Ramos (cell line): ENCODE measurements at regions not wholly inside any gene's neighbourhood (a gene's known extent, or its start where the extent isn't known, plus 50 kb on each side); places are given as distances from the start of the nearest gene placed in this dataset.

Experiments used
- in situ Hi-C: fragments of 300-500 bp; cut with MboI; formaldehyde crosslinking; loops from one replicate; pipeline ENCODE4 v1.14.3; 2022; ENCODE audit warnings: low sequenced_read_pairs; ENCODE audit not compliant: unreplicated experiment

- in situ Hi-C loops = no loop called here
Observed at GRCh38 chr15:38671675-38672254, 107.2 kb upstream of the RASGRP1 start.

GRCh38 chr15:38672273-38672672 lies 107.7 kb upstream of the RASGRP1 start:
- in situ Hi-C loops = no loop called here

- in situ Hi-C loops = no loop called here
Observed at GRCh38 chr15:38672814-38673670, 108.4 kb upstream of the RASGRP1 start.

GRCh38 chr15:38674448-38674847 lies 109.8 kb upstream of the RASGRP1 start:
- in situ Hi-C loops = no loop called here

- in situ Hi-C loops = no loop called here
Observed at GRCh38 chr15:38678281-38678680, 113.7 kb upstream of the RASGRP1 start.

DNA sequence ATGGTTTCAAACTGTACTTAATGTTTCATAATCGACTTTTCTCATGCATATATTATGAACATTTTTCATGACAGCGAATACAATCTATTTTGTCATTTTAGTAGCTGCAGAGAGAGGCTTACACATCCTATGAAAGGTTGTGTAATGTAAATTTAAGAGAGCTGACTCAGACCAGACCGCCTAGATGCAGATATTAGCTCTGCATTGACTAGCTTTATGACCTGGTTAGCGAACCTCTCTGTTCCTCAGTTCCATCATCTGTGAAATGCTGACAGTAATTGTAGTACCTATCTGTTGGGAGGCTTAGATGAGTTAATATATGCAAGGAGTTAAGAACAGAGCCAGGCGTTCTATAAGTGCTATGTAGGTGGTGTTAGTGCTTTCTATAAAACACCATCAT lies 116.2 kb upstream of the RASGRP1 start:
- in situ Hi-C loops = no loop called here

- in situ Hi-C loops = no loop called here
Observed at GRCh38 chr15:38682363-38682762, 117.7 kb upstream of the RASGRP1 start.

DNA sequence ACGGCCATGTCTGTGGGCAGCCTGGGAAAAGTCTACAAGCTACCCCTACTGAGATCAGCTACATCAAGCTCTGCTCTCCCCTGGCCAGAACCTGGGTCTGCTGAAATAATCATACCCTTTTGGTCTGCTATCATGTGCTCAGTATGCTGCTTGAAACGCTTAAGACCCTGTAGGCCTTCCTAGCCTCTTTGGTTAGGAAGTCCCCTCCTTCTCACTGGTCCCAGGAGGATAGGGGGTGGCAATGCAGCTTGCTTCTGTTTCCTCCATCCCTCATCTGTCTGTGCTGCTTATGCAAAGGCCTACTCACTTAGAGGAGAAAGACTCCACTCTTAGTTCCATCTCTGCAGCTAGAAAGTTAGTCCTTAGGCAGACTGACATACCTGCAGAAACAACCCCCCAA lies 118.2 kb upstream of the RASGRP1 start:
- in situ Hi-C loops = no loop called here

DNA sequence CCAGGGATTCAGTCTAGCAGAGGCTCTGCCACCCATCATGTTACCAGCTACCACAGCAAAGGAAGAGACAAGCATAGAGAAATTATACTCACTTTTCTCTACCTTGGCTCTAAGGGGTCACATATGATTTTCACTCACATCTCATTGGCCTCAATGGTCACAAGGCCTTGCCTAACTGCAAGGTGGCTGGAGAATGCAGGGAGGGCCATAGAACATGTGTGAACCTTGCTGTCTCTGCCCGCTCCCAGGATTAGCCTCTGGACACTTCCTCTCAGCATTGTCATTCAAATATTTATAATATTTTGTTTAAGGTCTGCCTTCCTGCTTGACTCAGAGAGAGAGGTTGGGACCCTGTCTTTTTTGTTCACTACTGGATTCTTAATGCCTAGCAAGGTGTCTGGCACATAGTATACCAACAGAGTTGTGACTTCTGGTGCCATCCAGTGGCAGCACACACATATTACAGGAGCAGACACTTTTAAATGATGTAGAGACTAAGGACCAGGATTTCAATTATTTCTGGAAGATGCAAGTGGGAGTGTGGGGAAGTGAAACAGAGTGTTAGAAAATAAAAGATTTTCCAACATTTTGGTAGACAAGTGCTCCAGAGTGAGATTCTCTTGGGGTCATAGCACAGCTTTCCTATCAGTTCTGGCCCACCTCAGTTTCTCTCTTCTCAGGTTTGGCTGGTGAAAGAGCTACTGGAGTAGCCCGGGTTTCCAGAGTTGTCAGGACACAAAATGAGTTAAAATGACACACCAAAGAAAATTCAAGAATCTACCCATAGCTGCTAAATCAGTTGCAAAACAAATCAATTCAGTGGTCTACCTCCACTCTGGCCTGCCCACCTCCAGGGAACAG lies 119.0 kb upstream of the RASGRP1 start:
- in situ Hi-C loops = no loop called here

DNA sequence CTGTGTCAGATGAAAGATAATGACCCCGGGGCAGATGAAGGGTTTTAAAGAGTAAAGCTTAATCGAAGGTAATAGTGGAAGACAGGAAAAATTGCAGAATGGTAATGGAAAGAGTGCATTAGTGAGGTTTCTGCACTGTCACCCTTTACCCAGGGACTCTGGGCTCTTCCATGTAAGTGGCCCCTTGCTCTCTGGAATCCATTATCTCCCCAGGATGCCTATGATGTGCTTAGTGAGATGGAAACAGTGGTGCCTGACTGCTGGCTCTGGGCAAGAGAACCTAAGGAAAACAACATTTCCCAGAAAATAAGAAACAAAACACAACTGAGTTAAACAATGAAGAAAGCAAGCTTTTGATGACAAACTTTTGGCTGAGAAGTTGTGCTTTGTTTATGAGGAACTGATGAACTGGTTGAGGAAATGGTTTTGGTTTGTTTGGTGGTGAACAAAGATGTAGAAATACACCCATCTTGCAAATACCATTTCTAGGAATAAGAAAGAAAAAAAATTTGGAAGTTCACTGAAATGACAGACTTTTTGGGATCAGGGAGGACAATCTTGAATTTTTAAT lies 119.9 kb upstream of the RASGRP1 start:
- in situ Hi-C loops = loop anchor here (5.0 kb wide), 2 partner anchors 117 to 242 kb away; no protein-coding TSS in a partner anchor

DNA sequence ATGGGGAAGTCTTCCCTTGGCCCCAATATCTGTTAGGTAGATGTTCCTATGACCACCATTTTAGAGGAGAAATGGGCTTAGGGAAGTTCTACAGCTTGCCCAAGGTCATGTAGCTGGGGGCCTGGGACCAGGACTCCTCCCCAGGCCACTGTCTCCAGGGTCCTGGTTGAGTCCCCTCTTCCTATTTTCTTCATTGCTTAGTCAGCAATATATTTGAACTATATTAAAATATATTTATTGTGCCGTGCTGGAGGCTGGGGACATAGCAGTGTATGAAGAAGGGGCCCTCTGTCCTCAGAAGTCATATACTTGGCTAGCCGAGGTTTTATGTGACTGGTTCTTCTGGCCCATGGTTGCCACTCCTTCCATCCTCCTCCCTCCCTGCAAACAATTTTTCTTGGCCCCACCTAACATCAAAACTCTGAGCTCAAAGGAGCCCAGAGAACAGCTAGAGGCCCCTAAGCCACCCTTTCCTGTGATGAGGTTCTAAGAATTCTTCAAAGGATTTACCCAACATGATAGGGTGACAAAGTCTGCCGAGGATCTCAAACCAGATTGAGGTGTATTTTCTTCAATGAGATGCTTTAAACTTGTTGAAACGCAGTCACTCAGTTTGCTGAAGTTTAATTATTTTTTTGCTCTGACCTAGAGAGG lies 121.2 kb upstream of the RASGRP1 start:
- in situ Hi-C loops = loop anchor here (5.0 kb wide), 2 partner anchors 119 to 244 kb away; no protein-coding TSS in a partner anchor

DNA sequence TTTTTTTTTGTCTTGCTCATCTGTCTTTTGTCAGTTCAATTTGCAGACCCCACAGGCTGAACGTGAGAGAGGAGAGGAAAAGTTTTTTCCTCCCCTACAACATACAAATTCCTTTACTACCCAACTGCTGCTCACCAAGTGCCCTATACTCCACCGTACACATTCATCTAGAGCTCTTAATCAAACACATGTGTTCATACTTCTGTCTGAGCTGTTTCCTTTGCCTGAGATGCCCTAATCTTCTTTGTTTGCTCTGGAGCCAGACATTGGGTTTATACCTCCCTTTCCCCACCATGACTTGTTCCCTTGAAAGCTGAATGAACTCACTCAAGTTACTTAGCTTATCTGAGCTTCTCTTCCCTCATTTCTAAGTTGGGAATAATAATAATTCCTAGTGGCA lies 122.7 kb upstream of the RASGRP1 start:
- in situ Hi-C loops = loop anchor here (5.0 kb wide), 2 partner anchors 120 to 245 kb away; no protein-coding TSS in a partner anchor

DNA sequence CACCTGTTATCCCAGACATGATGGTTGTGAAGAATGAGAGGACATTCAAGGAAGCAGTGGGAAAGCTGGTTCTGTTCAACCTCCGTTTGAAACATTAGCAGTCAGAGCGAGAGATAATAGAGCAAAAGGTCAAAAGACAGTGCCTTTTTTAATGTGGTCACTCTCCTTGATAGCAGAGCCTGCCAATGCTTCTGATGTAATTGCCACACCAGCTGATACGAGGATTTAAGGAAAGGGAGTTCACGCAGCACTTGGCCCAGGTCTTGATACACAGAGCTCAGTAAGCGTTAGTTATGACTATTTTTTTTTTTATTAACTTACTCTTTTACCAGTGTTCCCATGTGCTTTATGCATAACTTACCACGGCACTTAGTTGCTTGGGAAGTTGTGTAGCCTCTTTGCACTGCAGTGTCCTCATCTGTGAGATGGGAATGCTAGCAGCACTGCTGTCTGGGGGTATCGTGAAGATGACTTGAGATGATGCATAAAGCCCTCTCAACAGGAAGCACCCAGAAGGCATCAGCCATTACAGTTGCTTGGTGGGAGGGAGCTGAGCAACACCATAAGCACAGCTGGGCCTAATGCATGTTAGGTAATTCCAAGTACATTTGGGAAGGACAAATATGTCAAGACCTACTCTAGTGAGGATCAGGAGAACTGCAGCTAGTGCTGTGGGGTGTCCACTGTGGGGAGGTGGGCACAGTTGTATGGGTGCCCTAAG lies 123.3 kb upstream of the RASGRP1 start:
- in situ Hi-C loops = loop anchor here (5.0 kb wide), 2 partner anchors 121 to 246 kb away; no protein-coding TSS in a partner anchor

- in situ Hi-C loops = loop anchor here (5.0 kb wide), 2 partner anchors 121 to 246 kb away; no protein-coding TSS in a partner anchor
Observed at GRCh38 chr15:38688761-38689160, 124.1 kb upstream of the RASGRP1 start.

GRCh38 chr15:38689522-38689921 lies 124.9 kb upstream of the RASGRP1 start:
- in situ Hi-C loops = loop anchor here (5.0 kb wide), 2 partner anchors 122 to 247 kb away; no protein-coding TSS in a partner anchor

- in situ Hi-C loops = loop anchor here (10.0 kb wide), 1 partner anchor 215 kb away; no protein-coding TSS in a partner anchor
Observed at GRCh38 chr15:38690216-38690615, 125.6 kb upstream of the RASGRP1 start.

GRCh38 chr15:38690719-38691332 lies 126.2 kb upstream of the RASGRP1 start:
- in situ Hi-C loops = loop anchor here (10.0 kb wide), 1 partner anchor 216 kb away; no protein-coding TSS in a partner anchor

DNA sequence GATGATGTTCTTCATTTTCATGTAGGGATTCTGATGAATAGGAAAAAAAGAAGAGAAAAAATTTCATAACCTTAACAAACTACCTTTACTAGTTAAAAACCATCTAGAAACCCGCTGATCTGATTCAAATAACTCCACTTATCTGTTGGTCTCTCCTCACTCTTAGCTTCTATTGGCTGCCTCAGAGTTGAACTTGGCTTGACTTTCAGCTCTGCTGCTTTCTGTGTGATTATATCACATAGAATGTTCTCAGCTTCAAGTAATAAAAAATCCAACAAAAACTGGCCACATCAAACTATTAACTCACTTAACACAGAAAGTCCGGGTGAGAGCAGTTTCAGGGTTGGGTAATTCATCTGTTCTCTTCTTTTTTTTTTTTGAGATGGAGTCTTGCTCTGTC lies 126.8 kb upstream of the RASGRP1 start:
- in situ Hi-C loops = loop anchor here (10.0 kb wide), 1 partner anchor 217 kb away; no protein-coding TSS in a partner anchor
